Ishikawa (cell line): ENCODE measurements at regions not wholly inside any gene's neighbourhood (a gene's known extent, or its start where the extent isn't known, plus 50 kb on each side); places are given as distances from the start of the nearest gene placed in this dataset.

Experiments used
- CEBPB ChIP-seq: IDR thresholded peaks from 2 replicates; pipeline ENCODE4 v1.6.1; 2012
- CREB1 ChIP-seq: IDR thresholded peaks from 2 replicates; pipeline ENCODE4 v1.6.1; 2012; ENCODE audit warnings: low read depth
- EGR1 ChIP-seq: IDR thresholded peaks from 2 replicates; pipeline ENCODE4 v1.6.1; 2012
- EP300 ChIP-seq: IDR thresholded peaks from 2 replicates; pipeline ENCODE4 v1.6.1; 2012; ENCODE audit warnings: borderline replicate concordance
- FOXM1 ChIP-seq: IDR thresholded peaks from 2 replicates; pipeline ENCODE4 v1.6.1; 2012; ENCODE audit warnings: low read depth, borderline replicate concordance
- MAX ChIP-seq: IDR thresholded peaks from 2 replicates; pipeline ENCODE4 v1.6.1; 2012
- NFIC ChIP-seq: IDR thresholded peaks from 2 replicates; pipeline ENCODE4 v1.6.1; 2012
- RAD21 ChIP-seq: IDR thresholded peaks from 2 replicates; pipeline ENCODE4 v1.6.1; 2012; ENCODE audit warnings: low read depth
- REST ChIP-seq: IDR thresholded peaks from 2 replicates; pipeline ENCODE4 v1.6.1; 2012; ENCODE audit warnings: low read depth, mild to moderate bottlenecking
- TAF1 ChIP-seq: IDR thresholded peaks from 2 replicates; pipeline ENCODE4 v1.6.1; 2012; ENCODE audit warnings: low read depth, mild to moderate bottlenecking
- TCF12 ChIP-seq: IDR thresholded peaks from 2 replicates; pipeline ENCODE4 v1.6.1; 2012; ENCODE audit warnings: low read depth
- TEAD4 ChIP-seq: IDR thresholded peaks from 2 replicates; pipeline ENCODE4 v1.6.1; 2012
- USF1 ChIP-seq: IDR thresholded peaks from 2 replicates; pipeline ENCODE4 v1.6.1; 2012
- YY1 ChIP-seq: IDR thresholded peaks from 2 replicates; pipeline ENCODE4 v1.6.1; 2012; ENCODE audit warnings: low read depth
- ZBTB7A ChIP-seq: IDR thresholded peaks from 2 replicates; pipeline ENCODE4 v1.6.1; 2012; ENCODE audit warnings: low read depth

- no peak for TF ChIP-seq MAX
- TF ChIP-seq TAF1: no peak
- TF ChIP-seq RAD21: no peak
- no peak for TF ChIP-seq EGR1
- no peak for TF ChIP-seq ZBTB7A
- TF ChIP-seq TEAD4: no peak
- TF ChIP-seq CEBPB: no peak
- TF ChIP-seq FOXM1: no peak
- TF ChIP-seq REST: no peak
- no peak for TF ChIP-seq TCF12
- no peak for TF ChIP-seq EP300
- TF ChIP-seq CREB1: no peak
- TF ChIP-seq YY1: no peak
- TF ChIP-seq USF1: no peak
- no peak for TF ChIP-seq NFIC
These were observed 165.3 kb downstream of the SNAPC1 start for GRCh38 chr14:61927520-61927919.

GRCh38 chr14:61928300-61928699 is 166.1 kb downstream of the SNAPC1 start:
- TF ChIP-seq MAX: no peak

- TF ChIP-seq CREB1 (no peak), FOXM1 (no peak), REST (no peak), EGR1 (no peak), USF1 (no peak), CEBPB (no peak), RAD21 (no peak), NFIC (no peak), TAF1 (no peak), TEAD4 (no peak), TCF12 (no peak), YY1 (no peak), EP300 (no peak)
These were observed 166.5 kb downstream of the SNAPC1 start for GRCh38 chr14:61928701-61929100.

- no peak for TF ChIP-seq USF1
These were observed 167.4 kb downstream of the SNAPC1 start for GRCh38 chr14:61929651-61930050.

GRCh38 chr14:61930101-61930857 is 168.1 kb downstream of the SNAPC1 start:
- no peak for TF ChIP-seq REST
